ENCODE measurements at regions not wholly inside any gene's neighbourhood (a gene's known extent, or its start where the extent isn't known, plus 50 kb on each side); places are given as distances from the start of the nearest gene placed in this dataset.

DNA sequence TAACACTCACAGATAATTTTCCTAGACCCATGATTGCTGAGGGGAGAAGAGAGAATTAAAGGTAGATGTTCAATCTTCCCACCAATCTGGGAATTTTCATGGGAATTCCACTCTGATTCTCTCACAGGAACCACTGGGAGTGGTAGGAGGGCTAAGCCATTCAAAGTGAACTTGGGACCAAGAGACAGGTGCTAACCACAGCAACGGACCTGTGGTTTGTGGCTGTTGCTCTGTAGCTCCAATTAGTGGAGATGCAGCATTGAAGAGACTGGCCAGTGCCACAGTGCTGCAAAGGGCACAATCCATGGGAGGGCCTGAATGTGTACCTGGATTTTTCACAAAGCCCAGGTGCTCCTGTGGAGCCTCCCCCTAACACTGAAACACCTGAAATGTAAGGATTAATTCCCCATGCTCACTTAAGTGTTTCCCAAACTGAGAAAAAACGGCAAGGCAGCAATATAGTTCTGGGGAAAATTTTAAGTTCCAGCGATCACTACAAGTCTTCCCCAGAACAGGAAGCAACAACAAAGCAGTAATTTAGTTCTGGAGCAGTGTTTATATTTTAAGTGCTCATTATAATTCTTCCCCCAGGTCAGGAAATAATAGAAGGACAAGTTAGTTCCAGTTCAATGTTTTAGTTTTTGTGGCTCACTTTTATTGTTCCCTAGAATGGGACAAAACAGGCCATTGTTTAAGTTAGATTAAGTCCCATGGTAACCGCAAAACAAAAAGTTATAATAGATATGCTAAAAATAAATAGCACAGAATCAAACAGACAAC lies 1045.8 kb downstream of the CNTNAP5 start:
- no peak for DNase-seq

DNA sequence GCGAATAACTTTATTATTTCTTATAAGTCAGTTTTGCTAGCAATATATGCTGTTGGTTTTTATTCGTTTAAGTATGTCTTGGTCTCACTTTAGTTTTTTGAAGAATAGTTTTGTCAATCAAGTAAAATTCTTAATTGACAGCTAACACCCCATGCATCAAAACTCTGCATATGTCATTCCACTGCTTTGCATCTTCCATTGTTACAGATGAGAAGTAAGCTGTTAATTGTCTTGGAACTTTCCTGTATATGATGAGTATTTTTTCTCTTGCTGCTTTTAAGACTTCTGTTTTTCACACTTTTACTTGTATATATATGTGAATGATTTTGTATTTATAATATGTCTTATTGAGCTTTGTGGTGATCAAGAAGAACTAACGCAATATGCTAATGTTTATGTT lies 1048.4 kb downstream of the CNTNAP5 start:
- DNase-seq, result no peak

DNA sequence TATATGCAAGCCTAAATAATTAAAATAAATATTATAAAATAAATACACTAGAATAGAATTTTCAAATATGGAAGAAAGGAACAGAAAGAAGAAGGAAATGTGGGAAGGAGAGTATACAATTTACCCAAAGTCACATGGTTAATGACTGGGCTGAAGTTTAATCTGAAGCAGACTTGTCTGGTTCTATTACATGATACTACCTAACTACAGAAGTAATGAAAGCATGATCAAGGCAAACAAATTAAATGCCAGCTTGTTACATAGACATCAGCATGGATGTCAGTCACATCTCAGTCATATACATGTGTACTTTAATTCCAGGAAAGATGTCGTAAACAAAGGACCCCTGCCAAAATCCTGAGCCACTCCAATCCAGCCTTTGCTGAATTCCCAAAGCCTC lies 1060.8 kb downstream of the CNTNAP5 start:
- DNase-seq, result no peak

DNA sequence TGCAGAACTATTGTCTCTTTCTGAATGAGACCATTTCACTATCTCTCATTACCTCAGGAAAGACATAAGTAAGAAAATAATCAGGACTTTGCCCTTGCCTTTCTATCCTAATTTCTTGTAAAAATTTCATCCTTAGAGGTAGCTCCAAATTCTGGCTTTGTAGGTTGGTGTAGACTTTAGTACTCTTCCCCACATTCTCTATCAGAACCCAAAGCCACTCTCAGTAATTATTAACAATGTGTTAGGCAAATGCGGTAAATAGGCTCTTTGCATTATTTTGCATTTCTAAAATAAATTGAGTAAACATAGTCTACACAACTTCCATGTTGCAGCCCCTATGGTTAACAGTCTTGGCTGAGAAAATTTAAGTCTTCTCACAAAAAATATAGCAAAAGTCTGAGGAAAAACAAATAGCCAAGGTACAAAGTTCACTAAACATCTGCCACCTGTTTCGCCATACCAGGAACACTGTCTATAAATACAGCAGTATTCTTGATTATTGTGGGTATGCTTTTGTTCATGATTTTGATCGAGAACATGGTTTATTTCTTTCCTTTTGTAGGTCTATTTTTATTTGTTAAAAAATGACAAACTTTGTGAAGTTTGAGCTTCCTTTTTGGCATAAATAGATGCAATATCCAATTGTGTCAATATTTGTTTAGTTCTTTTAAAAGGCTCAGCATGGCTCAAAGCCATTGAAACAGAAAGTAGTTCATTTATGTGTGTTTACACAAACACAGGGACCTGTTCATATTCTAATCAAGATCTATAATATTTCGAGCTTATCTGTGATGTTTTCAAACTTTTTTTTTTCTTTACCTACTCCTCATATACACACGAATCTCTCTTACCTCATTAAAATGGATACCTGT lies 1061.5 kb downstream of the CNTNAP5 start:
- no peak for DNase-seq

DNA sequence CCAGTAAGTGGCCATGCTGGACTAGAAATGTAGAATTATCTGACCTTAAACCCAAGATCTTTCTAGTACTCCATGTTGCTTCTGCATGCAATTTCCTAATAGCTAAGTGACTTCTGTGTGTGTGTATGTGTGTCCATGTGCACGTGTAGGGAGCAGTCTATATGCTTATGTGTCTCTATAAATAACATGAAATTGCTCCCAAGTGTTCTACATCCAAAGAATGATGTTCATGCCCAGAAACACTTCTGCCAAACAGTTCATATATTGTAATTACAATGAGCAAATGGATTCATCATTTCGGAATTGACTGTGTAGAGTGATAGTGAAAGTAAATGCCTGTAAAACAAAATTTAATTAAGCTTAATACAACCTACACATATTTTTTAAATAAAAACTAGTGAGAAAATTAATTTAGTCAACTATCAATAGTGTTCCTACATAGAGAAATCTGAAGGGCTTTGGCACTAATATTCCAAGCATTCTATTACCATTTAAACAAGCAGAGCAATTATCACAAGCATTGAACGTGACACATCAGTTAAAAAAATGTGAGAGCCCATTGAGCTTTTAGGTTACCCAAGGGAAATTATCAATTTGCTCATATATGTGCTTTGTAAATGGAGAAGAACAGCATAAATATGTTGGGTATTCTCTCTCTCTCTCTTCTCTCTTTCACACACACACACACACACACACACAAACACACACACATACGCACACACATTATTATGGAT lies 1067.4 kb downstream of the CNTNAP5 start:
- no peak for DNase-seq

DNA sequence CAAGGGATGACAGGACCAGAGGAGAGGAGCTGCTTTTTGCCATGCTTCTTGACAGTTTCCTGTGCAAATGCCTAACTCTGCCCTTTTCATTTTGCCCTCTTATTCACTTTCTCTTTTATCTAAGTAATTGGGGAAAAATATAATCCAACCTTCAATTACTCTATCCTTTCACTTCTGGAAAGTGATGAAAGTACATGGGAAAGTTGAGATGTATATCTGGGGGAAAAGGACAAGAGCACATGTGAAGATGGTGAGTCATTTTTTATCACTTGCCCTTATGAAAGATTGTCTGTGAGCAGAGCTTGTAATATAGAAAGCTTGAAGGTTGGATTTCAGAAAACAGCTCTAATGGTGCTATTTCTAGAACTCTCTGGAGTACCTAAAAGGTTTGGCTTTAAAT lies 1070.7 kb downstream of the CNTNAP5 start:
- DNase-seq, result no peak

DNA sequence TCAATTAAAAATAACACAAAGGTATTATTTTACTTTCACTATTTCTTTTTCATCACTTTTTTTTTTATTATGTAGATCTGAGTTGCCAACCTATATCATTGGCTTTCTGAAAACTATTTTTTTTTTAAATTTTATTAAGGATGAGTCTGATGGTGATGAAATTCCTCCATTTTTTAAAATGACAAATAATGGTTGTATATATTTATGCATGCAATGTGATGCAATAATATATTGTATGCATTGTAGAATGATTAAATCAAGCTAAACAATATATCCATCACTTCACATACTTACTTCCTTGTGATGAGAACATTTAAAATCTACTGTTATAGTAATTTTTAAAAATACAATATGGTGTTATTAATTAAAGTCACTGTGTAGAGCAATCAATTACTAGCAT lies 1081.6 kb downstream of the CNTNAP5 start:
- DNase-seq, result no peak

DNA sequence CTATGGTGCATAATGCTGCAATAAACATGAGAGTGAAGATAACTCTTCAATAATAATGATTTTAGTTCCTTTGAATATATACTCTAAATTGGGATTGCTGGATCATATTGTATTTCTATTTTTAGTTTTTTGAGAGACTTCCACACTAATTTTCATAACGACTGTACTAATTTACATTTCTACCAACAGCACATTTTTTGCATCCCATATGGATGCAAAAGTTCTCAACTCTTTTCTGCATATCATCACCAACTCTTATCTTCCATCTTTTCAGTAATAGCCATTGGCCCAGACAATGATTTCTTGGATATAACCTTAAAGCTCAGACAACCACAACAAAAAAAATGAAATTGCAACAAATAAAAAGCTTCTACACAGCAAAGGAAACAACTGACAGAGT lies 1082.4 kb downstream of the CNTNAP5 start:
- no peak for DNase-seq

DNA sequence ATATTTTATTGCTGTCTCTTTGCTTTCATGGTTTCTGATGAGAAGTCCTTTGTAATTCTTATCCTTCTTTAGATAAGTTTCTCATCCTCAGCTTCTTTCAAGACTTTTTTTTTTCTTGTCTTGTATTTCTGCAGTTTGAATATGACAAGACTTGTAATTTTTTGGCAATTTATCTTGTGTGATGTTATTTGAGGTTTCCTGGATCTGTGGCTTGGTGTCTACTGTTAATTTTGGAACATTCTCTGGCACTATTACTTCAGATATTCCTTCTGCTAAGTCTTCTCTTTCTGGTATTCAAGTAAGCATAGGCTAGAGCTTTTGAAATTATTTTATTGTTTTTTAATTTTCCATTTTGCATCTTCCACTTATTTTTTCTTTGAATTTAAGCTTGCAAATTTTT lies 1083.2 kb downstream of the CNTNAP5 start:
- no peak for DNase-seq

DNA sequence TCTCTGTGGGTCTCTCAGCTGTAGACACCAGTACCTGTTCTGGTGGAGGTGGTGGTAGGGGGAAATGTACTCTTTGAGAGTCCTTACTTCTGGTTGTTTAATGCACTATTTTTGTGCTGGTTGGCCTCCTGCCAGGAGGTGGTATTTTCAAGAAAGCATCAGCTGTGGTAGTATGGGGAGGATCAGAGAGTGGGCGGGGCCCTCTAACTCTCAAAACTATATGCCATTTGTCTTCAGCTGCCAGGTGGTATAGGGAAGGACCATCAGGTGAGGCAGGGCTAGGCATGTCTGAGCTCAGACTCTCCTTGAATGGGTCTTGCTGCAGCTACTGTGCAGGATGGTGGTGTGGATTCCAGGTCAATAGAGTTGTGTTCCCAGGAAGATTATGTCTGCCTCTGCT lies 1100.8 kb downstream of the CNTNAP5 start:
- no peak for DNase-seq

DNA sequence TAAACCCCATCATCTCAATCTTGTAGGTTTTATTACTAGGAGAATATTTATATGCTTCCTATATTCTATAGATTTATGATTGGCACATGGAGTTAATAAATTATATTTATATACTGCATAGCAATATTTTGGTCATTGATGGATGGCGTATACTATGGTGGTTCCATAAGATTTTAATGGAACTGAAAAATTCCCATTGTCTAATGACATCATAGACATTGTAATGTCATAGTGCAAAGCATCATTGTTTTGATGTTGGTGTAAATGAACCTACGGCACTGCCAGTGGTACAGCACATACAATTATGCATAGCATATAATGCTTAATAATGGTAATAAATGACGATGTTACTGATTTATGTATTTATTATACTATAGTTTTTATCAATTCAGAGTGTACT lies 1135.9 kb downstream of the CNTNAP5 start:
- no peak for DNase-seq

DNA sequence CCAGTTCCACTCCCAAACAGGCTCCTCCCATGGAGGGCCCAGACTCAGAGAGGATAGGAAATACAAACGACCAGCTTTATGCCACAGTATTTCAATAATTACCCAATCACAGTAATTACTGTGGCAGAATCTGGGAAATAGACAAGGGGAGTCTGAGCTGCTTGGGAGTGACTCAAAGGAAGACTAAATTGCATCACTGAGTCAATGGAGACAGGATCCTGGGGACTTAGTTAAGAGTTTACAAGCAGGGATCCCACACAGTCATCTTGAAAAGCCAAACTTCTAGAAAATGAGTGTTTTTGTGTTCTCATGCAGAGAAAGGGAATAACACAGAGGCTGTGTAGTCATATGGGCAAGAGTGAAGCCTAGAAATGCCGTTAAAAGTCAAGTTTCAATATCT lies 1142.1 kb downstream of the CNTNAP5 start:
- DNase-seq, result no peak

DNA sequence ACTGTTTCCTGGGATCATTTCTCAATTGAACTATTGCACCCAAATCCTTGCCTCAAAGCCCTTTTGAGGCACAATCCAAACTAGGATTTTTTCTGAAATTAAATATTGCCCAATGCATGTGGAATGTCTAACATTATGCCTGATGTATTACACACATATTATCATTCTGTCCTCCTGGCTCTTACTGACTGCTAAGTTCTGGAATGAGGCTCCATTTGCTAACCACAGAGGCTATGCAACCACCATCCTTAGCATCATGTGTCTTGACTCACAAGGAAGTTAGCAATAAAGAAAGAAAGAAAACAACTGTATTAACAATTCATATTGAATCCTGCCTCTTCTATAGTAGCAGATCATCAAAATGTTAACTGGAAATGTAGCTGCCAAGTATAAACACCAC lies 1142.7 kb downstream of the CNTNAP5 start:
- DNase-seq, result no peak

DNA sequence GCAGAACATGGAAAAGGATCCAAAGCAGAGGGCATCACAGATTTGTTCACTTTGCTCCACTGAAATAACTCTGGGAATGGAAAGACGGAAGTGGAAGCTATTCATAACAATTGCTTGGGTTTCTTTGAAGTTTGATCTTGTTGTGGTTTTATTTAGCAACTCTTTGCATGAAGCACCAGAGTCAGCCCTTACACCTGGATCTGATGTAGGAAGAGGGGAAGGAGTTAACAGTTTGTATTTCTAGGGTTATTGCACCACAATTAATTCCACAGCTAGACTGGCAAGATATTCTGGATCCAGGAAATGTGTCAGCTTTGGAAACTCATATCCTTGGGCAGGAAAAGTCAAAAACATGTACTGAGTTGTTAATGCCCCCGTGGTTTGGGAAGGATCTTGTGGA lies 1143.4 kb downstream of the CNTNAP5 start:
- no peak for DNase-seq

DNA sequence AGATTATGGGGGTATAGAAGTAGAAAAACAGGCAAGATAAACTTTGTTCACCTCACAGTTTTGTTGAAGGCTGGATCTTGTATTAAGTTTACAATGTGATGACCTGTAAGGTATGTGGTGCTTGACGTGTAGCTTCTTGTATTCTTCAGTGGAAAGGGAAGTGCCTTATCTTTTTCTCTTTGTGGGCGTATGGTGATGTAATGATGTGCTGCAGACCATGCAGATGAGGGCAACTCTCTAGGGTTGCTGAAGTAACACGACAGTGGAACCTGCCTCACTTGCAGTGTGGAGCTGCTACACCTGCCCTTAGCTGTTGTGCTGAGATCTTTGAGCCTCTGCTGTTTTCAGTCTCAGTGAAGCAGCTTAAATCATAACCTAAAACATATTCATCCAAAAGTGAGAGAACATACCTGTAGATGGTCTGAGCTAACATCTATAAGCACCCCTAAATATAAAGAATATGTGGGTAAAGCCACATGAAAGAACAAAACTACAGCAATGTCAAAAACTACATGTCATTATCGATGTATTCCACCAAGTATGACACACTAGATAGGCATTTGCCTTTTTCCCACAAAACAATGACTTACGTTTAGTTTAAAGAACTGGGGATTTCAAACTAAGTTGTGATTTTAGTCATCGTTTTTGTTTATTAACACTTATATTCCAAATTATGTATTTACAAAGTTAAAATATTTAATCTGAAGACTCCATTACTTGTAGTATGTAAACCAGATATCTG lies 1144.1 kb downstream of the CNTNAP5 start:
- DNase-seq, result no peak

DNA sequence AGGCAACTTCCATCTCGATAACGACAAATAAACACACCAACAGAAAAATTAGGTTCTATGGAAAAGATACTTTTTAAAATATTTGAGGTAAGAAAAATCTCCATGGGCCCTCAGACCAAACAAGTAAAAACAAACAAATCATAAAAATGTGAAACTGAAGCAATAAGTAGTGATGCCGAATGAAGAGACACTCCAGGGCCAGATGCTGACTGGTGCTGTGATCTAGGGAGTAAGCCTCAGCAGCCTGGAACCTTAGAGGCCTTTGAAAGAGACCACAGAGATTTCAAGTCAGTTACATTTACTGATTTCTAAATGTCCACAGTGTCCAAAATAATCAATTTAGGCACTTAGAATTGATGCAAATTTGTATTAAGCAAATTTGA lies 1144.7 kb downstream of the CNTNAP5 start:
- no peak for DNase-seq

DNA sequence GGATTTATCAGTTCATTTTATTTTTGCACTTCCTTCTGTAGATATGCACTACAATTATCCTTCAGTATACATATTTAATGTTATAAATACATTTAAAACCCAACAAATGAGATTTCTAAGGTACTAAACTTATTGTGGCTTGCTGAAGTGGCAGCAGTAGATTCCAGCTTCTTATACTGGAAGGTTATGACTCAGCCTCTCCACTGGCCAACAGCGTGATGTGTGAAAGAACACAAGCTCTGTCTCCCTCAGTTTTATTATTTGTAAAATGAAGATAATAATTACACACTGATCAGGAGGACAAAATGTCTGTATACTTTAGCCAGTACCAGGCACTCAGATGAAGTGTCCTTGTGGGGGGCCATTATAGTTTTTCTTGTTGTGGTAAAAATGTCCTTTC lies 1147.1 kb downstream of the CNTNAP5 start:
- no peak for DNase-seq

DNA sequence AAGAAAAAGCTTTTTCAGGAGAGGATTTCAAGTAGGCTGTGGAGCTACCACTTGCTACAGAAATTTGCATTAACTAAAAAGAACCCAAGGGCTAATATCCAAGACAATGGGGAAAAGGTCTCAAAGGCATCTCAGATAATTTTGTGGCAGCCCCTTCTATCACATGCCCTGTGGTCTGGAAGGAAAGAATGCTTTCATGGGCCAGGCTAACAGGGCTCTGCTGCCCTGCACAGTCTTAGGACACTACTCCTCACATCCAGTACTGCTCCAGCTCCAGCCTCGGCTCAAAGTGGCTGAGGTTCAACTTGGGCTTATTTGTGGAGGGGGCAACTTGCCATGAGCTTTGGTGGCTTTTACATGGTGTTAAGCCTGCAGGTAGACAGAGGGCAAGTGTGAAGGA lies 1150.3 kb downstream of the CNTNAP5 start:
- no peak for DNase-seq

DNA sequence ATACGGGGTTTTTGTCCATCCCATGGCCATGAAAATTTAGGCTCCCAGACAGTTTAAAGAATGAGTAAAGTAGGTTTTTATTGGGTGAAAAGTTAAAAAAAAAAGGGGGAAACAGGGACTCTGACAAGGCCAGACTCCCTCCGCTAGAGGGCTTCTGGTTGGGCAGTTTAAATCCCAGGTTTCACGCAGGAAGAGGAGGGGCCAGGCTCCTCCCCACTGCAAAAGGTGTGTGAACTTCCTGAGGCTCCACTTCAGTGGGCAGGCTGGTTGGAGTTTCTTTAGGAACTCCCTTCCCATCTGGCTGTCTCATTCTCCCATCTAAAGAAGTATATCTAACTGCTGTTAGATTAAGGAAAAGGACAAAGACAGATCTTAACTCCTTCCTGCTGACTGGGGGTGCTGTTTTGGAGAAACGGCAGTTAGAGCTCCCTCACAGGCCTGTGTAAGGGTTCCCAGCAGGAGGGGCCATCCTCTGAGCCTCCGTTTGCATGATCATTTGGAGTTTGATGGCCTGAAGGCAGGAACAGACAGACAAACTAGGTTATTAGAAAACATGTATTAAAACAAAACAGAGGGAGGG lies 1160.7 kb downstream of the CNTNAP5 start:
- DNase-seq, result no peak

DNA sequence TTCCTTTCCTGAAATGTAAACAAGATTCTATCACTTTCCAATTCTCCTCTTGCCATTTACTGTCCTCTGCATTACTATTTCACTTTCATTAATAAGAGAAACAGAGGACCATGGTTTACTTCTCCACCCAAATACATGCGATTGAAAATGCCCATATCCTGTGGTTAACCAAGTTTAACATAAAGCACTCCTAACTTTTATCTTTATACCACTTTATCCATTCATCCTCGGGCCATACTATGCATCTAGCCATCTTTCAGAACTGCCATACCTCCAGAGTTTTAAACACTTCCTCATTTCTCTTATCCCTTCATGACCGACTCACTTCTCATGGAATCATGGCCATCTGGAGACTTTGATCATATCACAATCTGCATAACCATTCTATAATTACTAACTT lies 1182.3 kb downstream of the CNTNAP5 start:
- no peak for DNase-seq

DNA sequence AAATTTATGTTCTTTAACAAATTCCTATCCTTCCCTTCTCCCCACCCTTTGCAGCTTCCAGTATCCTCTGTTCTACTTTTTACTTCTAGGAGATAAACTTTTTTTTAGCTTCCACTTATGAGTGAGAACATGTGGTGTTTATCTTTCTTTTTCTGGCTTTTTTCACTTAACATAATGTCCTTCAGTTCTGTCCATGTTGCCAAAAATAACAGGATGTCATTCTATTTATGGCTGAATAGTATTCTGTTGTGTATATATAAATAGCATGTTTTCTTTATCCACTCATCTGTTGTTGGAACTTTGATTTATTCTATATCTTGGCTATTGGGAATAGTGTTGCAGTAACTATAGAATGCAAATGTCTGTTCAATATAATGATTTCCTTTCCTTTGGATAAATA lies 1191.2 kb downstream of the CNTNAP5 start:
- DNase-seq, result no peak

DNA sequence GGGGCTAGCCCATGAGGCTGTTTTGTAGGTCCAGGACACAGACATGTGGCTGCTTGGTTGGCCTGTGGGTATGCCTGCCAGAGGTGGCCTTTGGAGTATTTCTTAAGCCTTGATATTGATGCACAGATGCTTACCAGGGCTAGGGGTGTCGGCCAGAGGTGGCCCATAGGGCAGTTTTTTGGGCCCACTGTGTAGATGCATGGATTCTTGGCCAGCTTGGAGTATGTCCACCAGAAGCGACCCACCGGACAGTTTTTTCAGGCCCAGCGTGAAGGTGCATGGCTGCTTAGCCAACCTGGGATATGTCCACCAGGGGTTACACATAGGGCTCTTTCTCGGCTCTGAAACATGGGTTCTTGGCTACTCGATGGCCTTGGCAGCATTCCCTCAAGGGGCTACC lies 1199.1 kb downstream of the CNTNAP5 start:
- no peak for DNase-seq

DNA sequence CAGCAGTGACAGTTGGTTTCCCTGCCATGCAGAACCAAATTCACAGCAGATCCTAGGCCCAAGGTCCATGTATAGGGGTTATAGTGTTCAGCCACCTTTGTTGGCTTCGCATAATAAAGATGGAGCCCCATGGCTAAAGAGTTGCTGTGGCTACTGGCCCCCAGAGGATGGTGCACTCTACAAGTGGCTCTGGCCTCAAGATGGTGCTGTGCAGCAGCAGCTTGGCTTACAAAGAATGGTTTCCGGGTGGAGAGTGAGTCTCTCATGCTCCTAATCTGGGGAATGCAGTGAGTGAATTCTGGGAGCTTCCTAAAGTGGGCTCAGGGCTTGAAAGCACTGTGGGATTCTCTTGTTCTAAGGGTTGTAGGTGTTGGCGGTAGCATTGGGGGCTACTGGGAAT lies 1199.7 kb downstream of the CNTNAP5 start:
- no peak for DNase-seq

Measured in NCI-H187 (cell line).